Sciatic nerve (tissue), 2 donors: ENCODE measurements at regions not wholly inside any gene's neighbourhood (a gene's known extent, or its start where the extent isn't known, plus 50 kb on each side); places are given as distances from the start of the nearest gene placed in this dataset.
"Not testable (repeated sequence)": the region's sequence is repeated elsewhere in the genome, so short reads cannot be mapped to it uniquely, and the experiment has no call there.

Experiments used
- ATAC-seq: fragments of 200-7000 bp; cut with Tn5 transposase; one replicate; pipeline ENCODE4 v1.9.1; 2020; ENCODE audit warnings: mild to moderate bottlenecking, moderate library complexity
- DNase-seq: peaks from one replicate; pipeline ENCODE4 v3.0.0-alpha.2; 2020; ENCODE audit warnings: low spot score
- intact Hi-C: fragments of 100-400 bp; cut with DNase I; formaldehyde crosslinking; loops from one replicate; pipeline ENCODE4 v1.14.2; 2022
- donor health status: DM: no; HTN: no; CAD: no.
- donor health status: DM: no; HTN: no; CAD: no.

DNA sequence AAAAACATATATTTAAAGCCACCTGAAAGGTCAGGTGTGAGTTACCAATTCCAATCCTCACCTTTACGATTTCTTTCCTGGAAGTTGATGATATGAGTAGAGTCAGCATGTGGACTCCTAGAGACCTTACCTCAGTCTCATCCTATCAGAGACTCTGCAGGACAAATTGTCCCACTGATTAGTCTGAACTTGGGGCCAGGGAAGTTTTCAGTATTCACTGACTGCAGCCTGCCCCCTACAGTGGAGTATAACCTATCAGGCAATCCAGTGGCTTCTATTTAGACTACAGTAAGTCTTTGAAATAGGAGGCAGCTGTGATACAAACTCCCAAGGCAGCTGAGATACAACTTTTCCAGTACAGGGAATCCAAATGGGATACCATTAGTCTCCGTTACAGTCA, 449.4 kb upstream of the CDH10 start:
- intact Hi-C loops, result no loop called here
- DNase-seq (no peak), ATAC-seq (no peak)

DNA sequence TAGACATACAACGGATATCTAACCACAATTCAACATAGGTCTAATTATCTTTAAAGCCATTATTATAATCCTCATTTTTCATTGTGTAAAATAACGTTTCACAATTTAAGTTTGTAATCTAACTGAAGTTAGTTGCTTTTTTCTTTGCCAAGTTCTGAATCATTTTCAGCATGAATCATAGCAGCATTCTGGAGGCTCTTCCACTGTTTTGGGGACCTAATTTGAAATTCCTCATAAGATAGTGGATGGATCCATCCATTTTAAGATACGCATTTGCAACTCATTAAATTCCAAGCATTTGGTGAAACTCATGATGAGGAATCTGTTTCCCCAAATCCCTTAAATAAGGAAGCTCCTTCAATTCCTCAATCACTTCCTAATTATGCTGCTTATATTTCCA, 447.1 kb upstream of the CDH10 start:
- DNase-seq (no peak), ATAC-seq (no peak)
- intact Hi-C loops, result no loop called here

DNA sequence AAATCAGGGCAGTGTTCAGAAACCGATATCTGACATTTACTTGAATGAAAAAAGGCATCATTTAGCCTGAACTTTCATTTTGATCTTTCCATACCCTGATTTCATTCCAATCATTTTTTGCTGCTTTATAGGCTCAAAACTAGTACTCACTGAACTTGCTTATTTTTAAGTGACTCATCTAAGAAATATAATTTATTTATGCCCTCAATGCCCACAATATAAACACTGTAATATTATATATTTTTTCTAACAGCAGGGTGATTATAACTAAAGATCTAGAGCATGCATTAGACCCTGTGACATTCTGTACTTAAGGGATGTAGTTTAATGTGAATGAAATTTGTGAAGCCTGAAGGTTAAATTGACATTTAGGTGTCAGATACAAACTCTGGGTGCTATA, 446.1 kb upstream of the CDH10 start:
- DNase-seq, result no peak
- intact Hi-C loops, result no loop called here
- no peak for ATAC-seq

DNA sequence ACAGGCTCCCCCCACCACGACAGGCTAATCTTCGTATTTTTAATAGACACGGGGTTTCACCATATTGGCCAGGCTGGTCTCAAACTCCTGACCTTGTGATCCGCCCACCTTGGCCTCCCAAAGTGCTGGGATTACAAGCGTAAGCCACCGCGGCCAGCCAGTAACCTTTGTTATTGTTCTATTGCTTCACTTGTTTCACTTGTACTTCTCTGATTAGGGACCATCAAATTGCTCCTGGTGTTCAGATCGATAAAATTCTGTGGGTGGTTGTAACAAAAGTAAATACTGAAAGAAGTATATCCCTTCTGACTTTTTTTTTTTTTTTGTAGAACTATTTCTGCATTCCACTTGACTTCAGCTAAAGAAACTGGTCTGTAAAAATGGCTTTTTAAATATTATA, 445.5 kb upstream of the CDH10 start:
- no peak for DNase-seq
- intact Hi-C loops, result no loop called here
- ATAC-seq, result no peak

DNA sequence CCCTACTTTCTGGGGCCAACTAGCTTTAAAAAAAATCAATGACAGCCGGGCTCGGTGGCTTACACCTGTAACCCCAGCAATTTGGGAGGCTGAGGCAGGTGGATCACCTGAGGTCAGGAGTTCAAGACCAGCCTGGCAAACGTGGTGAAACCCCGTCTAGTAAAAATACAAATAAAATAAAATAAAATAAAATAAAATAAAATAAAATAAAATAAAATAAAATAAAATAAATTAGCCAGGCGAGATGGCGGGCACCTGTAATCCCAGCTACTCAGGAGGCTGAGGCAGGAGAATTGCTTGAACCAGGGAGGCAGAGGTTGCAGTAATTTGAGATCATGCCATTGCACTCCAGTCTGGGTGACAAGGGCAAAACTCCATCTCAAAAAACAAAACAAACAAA, 443.9 kb upstream of the CDH10 start:
- DNase-seq, ATAC-seq, intact Hi-C loops: not testable (repeated sequence)

DNA sequence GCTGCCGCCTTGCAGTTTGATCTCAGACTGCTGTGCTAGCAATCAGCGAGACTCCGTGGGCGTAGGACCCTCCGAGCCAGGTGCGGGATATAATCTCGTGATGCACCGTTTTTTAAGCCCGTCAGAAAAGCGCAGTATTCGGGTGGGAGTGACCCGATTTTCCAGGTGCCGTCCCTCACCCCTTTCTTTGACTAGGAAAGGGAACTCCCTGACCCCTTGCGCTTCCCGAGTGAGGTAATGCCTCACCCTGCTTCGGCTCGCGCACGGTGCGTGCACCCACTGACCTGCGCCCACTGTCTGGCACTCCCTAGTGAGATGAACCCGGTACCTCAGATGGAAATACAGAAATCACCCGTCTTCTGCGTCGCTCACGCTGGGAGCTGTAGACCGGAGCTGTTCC, 438.5 kb upstream of the CDH10 start:
- ATAC-seq, intact Hi-C loops, DNase-seq: not testable (repeated sequence)

DNA sequence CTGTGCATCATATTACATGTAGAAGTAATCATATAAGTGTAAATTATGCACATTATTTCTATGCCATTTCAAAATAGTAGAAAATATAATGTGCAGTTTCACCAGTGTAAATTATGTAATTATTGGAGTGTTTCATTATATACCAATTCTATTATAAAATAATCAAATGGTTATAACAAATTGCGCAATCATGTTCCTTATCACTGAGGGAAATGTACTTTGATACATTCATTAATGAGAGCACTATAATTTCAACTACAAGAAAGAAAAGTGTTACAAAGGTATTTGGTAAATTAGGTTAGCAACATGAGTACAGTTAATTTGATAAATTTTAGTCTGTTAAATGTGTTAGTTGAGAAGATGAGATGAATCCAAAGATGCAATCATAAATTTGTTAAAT, 421.5 kb upstream of the CDH10 start:
- DNase-seq (no peak), ATAC-seq (no peak)
- intact Hi-C loops, result no loop called here

DNA sequence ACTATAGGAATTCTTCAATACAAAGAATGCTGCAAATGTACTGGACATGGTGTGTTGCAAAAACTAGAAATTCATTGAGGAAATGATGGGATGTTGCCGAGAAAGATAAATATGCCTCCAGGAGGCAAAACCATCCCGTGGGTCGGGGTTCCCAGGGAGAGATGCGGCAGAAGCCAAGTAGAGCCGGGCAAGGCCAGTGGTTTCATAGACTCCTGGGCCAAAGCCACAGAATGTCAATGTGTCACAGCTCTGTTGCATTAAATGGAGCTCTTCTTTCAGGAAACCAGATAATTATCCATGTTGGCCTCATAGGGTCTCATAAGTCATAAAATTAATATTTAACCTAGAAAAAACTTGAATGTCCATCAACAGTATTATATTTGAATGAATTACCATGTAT, 419.5 kb upstream of the CDH10 start:
- intact Hi-C loops, result no loop called here
- ATAC-seq (no peak), DNase-seq (no peak)

DNA sequence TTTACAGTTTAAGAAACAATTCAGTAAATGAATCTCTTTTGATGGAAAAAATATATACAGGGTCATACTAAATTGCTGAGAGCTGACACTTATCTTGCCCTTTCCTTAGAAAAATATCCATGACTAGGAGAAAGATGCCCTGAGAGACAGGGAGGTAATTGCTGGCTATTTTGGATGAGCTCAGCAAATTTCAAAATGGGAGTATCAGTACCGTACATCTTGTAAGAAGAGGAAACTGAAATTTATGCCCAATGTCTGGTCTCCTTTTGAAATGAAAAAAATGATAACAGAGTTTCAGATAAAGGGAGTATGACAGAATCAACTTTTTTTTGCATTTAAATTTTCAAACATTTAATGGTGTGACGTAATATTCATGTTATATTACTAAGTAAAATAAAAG, 415.8 kb upstream of the CDH10 start:
- ATAC-seq, result no peak
- intact Hi-C loops, result no loop called here
- no peak for DNase-seq

DNA sequence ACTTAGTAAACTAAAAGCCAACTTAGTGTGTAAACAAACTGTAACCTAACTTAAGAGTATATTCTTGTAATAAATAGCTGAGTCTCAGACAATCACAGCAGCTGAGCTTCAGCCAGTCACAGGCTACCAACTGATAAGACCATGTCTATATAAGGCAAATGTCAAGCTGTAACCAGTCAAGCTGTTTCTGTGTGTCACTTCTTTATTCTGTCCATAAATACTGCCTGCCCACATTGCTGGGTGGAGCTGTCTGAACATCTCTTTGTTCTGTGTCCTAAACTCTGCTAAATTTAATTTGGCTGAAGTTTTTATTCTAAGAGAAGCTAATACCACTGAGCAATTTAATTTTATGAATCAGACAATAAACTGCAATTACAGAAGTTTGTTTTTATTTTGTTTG, 412.1 kb upstream of the CDH10 start:
- ATAC-seq (no peak), DNase-seq (no peak)
- intact Hi-C loops, result loop anchor here (5.0 kb wide), 1 partner anchor 200 kb away; no protein-coding TSS in a partner anchor

DNA sequence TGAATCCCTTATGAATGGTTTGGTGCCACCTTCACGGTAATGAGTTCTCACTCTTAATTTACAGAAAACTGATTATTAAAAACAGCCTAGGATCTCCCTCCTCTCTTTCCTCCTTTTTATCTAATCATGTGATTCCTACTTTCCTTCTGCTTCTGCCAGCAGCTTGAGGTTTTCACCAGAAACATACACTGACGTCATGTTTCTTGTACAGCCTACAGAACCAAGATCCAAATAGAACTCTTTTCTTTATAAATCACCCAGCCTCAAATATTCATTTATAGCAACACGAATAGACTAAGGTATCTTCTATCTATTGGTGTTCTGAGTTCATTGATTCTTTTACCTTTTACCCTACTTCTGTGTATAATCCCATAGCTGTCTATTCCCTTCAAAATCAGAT, 388.9 kb upstream of the CDH10 start:
- DNase-seq (no peak), ATAC-seq (no peak)
- intact Hi-C loops, result no loop called here

DNA sequence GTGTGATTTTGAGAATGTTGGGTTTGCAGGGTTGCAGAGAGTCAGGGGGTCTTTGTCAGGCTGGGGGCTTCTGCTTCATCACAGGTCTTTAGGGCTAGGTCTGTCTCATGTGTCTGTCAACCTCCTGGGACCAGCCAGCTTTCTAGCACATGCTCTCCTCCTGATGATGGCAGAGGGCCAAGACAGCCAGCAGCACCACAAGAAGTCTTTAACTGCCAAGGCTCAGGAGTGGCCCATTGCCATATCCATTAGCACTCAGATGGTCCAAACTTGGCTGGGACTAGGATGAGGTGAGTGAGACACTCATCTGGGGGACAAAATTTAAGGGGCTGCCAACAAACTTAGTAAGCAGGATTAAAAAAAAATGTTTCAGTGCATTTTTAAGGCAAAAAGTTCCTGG, 384.2 kb upstream of the CDH10 start:
- intact Hi-C loops, result no loop called here
- DNase-seq (no peak), ATAC-seq (no peak)

DNA sequence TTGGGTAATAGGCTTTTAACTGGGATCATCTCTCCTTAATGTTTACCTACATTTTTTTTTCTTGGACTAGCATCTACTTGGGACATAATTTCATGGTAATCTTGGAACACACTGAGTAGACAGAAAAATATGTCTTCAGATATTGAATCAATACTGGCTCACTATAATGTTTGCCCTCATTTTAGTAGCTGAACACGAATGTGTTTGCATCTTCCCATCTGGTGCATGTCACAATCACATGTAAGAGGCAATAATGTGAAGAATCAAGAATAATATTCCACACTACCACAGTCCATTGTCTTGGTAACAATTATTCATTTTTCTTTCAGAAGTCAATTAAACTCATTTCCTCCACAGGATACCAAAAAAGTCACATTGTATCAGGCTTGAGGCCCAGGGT, 382.7 kb upstream of the CDH10 start:
- intact Hi-C loops, result no loop called here
- DNase-seq, result no peak
- ATAC-seq, result no peak

DNA sequence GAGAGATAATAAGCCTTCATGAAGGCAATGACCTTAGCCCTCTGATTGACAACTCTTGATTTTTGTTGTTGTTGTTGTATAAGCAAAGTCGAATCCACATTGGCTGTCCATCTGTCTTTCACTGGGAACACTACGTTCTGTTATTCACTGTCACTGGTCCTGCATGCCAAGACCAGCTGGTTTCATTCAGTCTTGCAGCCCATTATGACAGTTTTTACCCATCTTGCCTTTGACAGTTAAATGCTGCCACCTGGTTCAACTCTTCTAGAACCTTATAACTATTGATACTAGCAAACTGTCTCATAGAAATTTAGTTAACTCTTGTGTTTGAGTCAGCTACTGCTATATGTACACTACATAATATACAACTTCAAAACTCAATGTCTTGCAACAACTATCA, 382.3 kb upstream of the CDH10 start:
- DNase-seq (no peak), ATAC-seq (no peak)
- intact Hi-C loops, result no loop called here

DNA sequence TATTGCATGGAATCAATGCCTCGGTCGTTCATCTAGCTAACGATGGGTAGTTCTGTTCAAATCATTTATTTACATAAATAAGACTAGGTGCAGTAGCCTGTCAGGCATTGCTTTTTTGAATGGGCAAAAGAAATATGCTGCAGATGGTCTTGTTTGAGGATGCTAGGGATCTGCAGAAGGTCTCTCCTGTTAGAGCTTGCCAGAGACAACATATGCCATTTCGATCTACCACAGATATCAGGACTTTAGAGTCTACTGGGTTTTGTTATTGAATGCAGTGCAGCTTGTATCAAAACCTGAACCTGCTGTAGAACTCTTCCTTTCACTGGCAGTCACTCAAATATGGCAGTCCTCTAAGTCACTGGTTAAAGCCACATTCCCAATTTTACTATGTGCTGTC, 381.1 kb upstream of the CDH10 start:
- intact Hi-C loops, result no loop called here
- no peak for ATAC-seq
- no peak for DNase-seq

DNA sequence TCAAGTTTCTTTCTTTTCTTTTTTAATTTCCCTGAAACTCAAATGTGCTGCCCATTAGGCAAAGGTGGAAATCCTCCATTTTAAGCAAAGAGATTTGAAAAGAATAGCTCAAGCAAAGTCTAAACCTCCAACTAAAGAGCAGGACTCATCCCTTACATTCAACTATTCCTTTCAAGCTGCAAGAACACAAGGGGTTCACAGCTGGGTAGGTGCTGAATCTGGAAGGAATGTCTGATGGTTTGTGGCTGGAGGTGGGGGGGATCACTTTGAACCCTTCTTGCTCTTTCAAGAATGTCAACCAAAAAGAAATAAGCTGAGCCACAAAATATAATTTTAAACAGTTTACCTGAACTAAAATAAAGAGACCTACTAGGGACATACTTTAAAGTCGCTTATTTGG, 375.7 kb upstream of the CDH10 start:
- no peak for ATAC-seq
- intact Hi-C loops, result no loop called here
- no peak for DNase-seq

DNA sequence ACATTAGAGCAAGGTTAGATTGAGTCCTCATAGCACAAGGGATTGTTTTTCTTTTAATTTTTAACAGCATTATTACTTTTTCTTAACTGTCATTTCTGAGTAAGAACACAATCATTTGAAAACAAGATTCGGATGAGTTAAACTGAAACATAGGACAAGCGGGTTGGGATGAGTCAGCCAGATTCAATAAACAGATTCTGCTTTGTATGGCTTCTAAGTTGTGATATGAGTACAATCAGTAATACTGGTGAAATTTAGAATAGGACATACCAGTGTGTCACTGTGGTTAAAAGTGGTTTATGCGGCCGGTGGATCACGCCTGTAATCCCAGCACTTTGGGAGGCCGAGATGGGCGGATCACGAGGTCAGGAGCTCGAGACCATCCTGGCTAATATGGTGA, 364.3 kb upstream of the CDH10 start:
- ATAC-seq (no peak), DNase-seq (no peak)
- intact Hi-C loops, result no loop called here

DNA sequence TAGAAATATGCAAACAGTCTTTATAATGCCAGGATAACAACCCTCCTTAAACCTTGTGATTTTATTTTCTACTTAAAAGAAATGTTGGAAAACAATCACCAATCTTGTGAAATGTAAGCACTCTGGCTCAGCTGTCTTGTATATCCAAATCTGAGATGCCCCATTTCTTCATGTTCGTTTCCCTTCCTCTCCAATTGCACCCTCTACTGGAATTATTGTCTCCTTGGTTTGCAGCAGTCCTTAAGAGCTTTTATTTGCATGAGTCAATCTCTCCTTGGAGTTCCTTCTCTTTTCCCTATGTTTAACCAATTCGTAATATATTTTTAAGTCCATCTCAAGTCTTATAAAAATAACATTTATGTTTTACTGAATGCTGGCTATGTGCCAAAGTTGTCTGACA, 362.0 kb upstream of the CDH10 start:
- intact Hi-C loops, result no loop called here
- ATAC-seq (no peak), DNase-seq (no peak)

DNA sequence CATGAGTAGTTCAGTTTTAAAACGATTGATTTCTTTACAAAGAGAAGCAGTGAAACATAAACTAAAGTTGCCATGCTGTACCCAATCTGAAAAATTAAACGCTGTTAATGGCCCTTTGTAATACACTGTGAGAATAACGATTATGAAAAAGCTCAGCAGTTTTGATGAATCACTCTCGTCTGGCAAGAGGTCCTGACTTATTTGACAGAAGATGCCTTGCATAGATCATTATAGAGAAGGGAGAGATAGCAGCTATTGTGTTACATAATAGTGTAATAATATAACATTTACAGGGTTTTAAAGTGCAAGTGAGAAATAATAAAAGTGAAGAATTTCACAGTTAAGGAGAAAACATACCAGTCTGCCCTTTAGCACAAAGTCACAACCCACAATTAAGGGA, 361.5 kb upstream of the CDH10 start:
- no peak for ATAC-seq
- no peak for DNase-seq
- intact Hi-C loops, result no loop called here

DNA sequence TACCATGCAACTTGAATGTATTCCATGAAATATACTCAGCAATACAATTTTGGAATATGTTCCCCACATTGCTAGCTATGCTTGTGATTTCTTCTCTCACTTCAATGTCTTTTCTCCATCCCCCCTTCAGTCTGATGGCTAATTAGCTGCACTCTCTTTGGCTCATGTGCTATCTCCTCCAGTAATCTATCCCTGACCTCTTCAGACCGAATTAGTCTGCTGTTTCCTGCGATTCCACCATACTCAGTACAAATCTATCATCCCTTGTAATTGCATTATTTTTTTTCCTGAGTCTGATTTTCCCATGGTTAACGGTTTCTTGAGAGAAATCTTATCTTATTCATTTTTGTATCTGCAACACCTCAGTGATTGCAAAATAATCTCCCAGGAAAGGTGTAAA, 360.7 kb upstream of the CDH10 start:
- intact Hi-C loops, result no loop called here
- no peak for DNase-seq
- no peak for ATAC-seq

DNA sequence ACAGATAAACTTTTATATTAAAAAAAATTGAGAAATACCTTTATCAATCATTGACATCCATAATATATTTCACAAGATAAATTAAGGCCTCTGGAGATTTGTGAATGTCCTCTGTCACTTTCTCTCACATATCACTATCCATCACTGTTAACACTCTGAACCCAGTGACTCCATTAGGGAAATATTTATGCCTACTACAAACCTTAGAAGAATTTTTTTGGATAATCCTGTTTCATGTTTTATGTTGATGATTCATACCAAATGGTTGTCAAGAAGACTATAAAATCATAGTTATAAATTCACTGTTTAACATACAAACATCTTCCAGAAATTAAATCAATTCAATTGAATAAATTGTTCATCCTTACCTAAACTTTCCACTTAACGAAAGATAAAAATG, 357.6 kb upstream of the CDH10 start:
- DNase-seq (no peak), ATAC-seq (no peak)
- intact Hi-C loops, result no loop called here

DNA sequence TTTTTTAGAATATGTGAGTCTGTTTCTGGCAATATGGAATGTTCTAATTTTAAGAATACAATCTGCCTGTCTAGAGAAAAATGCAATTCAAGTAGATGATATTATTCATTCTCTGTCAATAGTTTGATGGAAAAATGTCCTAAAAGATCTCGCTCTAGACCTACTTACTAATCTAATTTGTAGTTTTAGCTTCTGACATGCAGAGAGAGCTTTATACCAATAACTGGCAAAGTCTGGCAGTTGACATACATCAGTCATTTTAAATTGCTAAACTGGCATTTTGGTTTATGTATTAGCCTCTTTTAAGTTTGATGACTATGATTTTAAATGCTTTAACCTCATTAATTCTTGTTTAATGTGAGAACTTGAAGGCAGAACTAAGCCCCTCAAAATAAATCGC, 355.0 kb upstream of the CDH10 start:
- ATAC-seq (no peak), DNase-seq (no peak)
- intact Hi-C loops, result no loop called here
